Smooth muscle cell of the brain vasculature (primary cell): ENCODE measurements at regions not wholly inside any gene's neighbourhood (a gene's known extent, or its start where the extent isn't known, plus 50 kb on each side); places are given as distances from the start of the nearest gene placed in this dataset.
"Not testable (repeated sequence)": the region's sequence is repeated elsewhere in the genome, so short reads cannot be mapped to it uniquely, and the experiment has no call there.

Experiments used
- DNase-seq: peaks from one replicate; pipeline ENCODE4 v3.0.0-alpha.2; 2012; ENCODE audit warnings: low read depth, low spot score

GRCh38 chr14:23694949-23695663, 58.9 kb downstream of the DHRS2 start:
- DNase-seq, result no peak

GRCh38 chr14:23695664-23695999, 59.5 kb downstream of the DHRS2 start:
- DNase-seq, result no peak

GRCh38 chr14:23696701-23697239, 60.6 kb downstream of the DHRS2 start:
- DNase-seq, result no peak

GRCh38 chr14:23697680-23698079, 61.5 kb downstream of the DHRS2 start:
- DNase-seq, result no peak

GRCh38 chr14:23702656-23703426, 66.7 kb downstream of the DHRS2 start:
- no peak for DNase-seq

GRCh38 chr14:23704890-23705289, 68.7 kb downstream of the DHRS2 start:
- DNase-seq, result no peak

- DNase-seq, result no peak
Measured at GRCh38 chr14:23707415-23707814, 71.3 kb downstream of the DHRS2 start.

GRCh38 chr14:23708343-23708742, 72.2 kb downstream of the DHRS2 start:
- DNase-seq, result no peak

GRCh38 chr14:23709923-23710322, 73.8 kb downstream of the DHRS2 start:
- DNase-seq, result no peak

- no peak for DNase-seq
Measured at GRCh38 chr14:23712287-23712686, 76.1 kb downstream of the DHRS2 start.

GRCh38 chr14:23719225-23719985, 83.2 kb downstream of the DHRS2 start:
- no peak for DNase-seq

- no peak for DNase-seq
Measured at GRCh38 chr14:23722675-23723074, 86.5 kb downstream of the DHRS2 start.

GRCh38 chr14:23723911-23724310, 87.7 kb downstream of the DHRS2 start:
- DNase-seq, result no peak

GRCh38 chr14:23725528-23725927, 89.4 kb downstream of the DHRS2 start:
- no peak for DNase-seq

GRCh38 chr14:23725980-23726710, 90.0 kb downstream of the DHRS2 start:
- no peak for DNase-seq

GRCh38 chr14:23727566-23728335, 91.6 kb downstream of the DHRS2 start:
- DNase-seq, result no peak

GRCh38 chr14:23728791-23729190, 92.6 kb downstream of the DHRS2 start:
- no peak for DNase-seq

- no peak for DNase-seq
Measured at GRCh38 chr14:23729720-23730387, 93.7 kb downstream of the DHRS2 start.

- no peak for DNase-seq
Measured at GRCh38 chr14:23735394-23735793, 99.2 kb downstream of the DHRS2 start.

GRCh38 chr14:23744368-23744767, 108.2 kb downstream of the DHRS2 start:
- not testable (repeated sequence) for DNase-seq
